ENCODE measurements at regions not wholly inside any gene's neighbourhood (a gene's known extent, or its start where the extent isn't known, plus 50 kb on each side); places are given as distances from the start of the nearest gene placed in this dataset.

GRCh38 chr2:120520454-120520853, 174.5 kb downstream of the INHBB start:
- intact Hi-C loops (cut with micrococcal nuclease) = loop anchor here (5.0 kb wide), 1 partner anchor 178 kb away; no protein-coding TSS in a partner anchor
- Mint-ChIP-seq H3K4me1 (ENCODE audit: low read depth) (no peaks in the 10 kb centered on the region), H3K36me3 (ENCODE audit: low read depth) (no peaks in the 10 kb centered on the region), H3K4me3 (no peak overlapping the region), H3K27ac (no peak overlapping the region), H3K9me3 (no peaks in the 10 kb centered on the region), H3K27me3 (ENCODE audit: insufficient read depth) (peaks cover 16% of the 10 kb centered on the region)
- no peak for DNase-seq (ENCODE audit: low spot score)

GRCh38 chr2:120520929-120521912, 175.3 kb downstream of the INHBB start:
- H3K4me1 Mint-ChIP-seq (ENCODE audit: low read depth) = no peaks in the 10 kb centered on the region
- H3K4me3 Mint-ChIP-seq = no peak overlapping the region
- no peak for DNase-seq (ENCODE audit: low spot score)

GRCh38 chr2:120522151-120522751, 176.3 kb downstream of the INHBB start:
- H3K36me3 Mint-ChIP-seq (ENCODE audit: low read depth) = no peaks in the 10 kb centered on the region
- no peaks in the 10 kb centered on the region for H3K9me3 Mint-ChIP-seq
- no peak overlapping the region for H3K4me3 Mint-ChIP-seq
- intact Hi-C loops (cut with micrococcal nuclease) = loop anchor here (5.0 kb wide), 1 partner anchor 180 kb away; no protein-coding TSS in a partner anchor
- H3K4me1 Mint-ChIP-seq (ENCODE audit: low read depth) = no peaks in the 10 kb centered on the region
- peaks cover 15% of the 10 kb centered on the region for H3K27me3 Mint-ChIP-seq (ENCODE audit: insufficient read depth)
- no peak for DNase-seq (ENCODE audit: low spot score)
- no peak overlapping the region for H3K27ac Mint-ChIP-seq

More at GRCh38 chr2:120520929-120521912, 175.3 kb downstream of the INHBB start:
- no peak overlapping the region for H3K27ac Mint-ChIP-seq
- H3K36me3 Mint-ChIP-seq (ENCODE audit: low read depth) = no peaks in the 10 kb centered on the region
- H3K27me3 Mint-ChIP-seq (ENCODE audit: insufficient read depth) = peaks cover 16% of the 10 kb centered on the region
- intact Hi-C loops (cut with micrococcal nuclease) = loop anchor here (5.0 kb wide), 1 partner anchor 179 kb away; no protein-coding TSS in a partner anchor
- no peaks in the 10 kb centered on the region for H3K9me3 Mint-ChIP-seq

- Mint-ChIP-seq H3K27me3 (ENCODE audit: insufficient read depth) (peaks cover 13% of the 10 kb centered on the region), H3K4me3 (no peak overlapping the region), H3K27ac (no peak overlapping the region), H3K4me1 (ENCODE audit: low read depth) (no peaks in the 10 kb centered on the region), H3K36me3 (ENCODE audit: low read depth) (no peaks in the 10 kb centered on the region), H3K9me3 (no peaks in the 10 kb centered on the region)
- DNase-seq (ENCODE audit: low spot score) = no peak
- intact Hi-C loops (cut with micrococcal nuclease) = loop anchor here (5.0 kb wide), 1 partner anchor 181 kb away; no protein-coding TSS in a partner anchor
Observed at GRCh38 chr2:120523766-120524165, 177.8 kb downstream of the INHBB start.

GRCh38 chr2:120524174-120524573, 178.2 kb downstream of the INHBB start:
- intact Hi-C loops (cut with micrococcal nuclease) = loop anchor here (5.0 kb wide), 1 partner anchor 182 kb away; no protein-coding TSS in a partner anchor
- no peaks in the 10 kb centered on the region for H3K4me1 Mint-ChIP-seq (ENCODE audit: low read depth)
- no peak overlapping the region for H3K27ac Mint-ChIP-seq
- H3K4me3 Mint-ChIP-seq = no peak overlapping the region
- H3K9me3 Mint-ChIP-seq = no peaks in the 10 kb centered on the region
- DNase-seq (ENCODE audit: low spot score) = no peak
- peaks cover 13% of the 10 kb centered on the region for H3K27me3 Mint-ChIP-seq (ENCODE audit: insufficient read depth)
- H3K36me3 Mint-ChIP-seq (ENCODE audit: low read depth) = no peaks in the 10 kb centered on the region

- intact Hi-C loops (cut with micrococcal nuclease) = no loop called here
- Mint-ChIP-seq H3K4me3 (no peak overlapping the region), H3K27me3 (ENCODE audit: insufficient read depth) (peaks cover 13% of the 10 kb centered on the region), H3K9me3 (no peaks in the 10 kb centered on the region), H3K36me3 (ENCODE audit: low read depth) (no peaks in the 10 kb centered on the region), H3K4me1 (ENCODE audit: low read depth) (no peaks in the 10 kb centered on the region), H3K27ac (no peak overlapping the region)
- no peak for DNase-seq (ENCODE audit: low spot score)
Observed at GRCh38 chr2:120525056-120526046, 179.4 kb downstream of the INHBB start.

- intact Hi-C loops (cut with micrococcal nuclease) = no loop called here
- H3K36me3 Mint-ChIP-seq (ENCODE audit: low read depth) = no peaks in the 10 kb centered on the region
Observed at GRCh38 chr2:120526047-120526562, 180.2 kb downstream of the INHBB start.

GRCh38 chr2:120526997-120527945, 181.3 kb downstream of the INHBB start:
- Mint-ChIP-seq H3K4me3 (no peak overlapping the region), H3K27ac (no peak overlapping the region), H3K27me3 (ENCODE audit: insufficient read depth) (peaks cover 8% of the 10 kb centered on the region), H3K9me3 (no peaks in the 10 kb centered on the region), H3K36me3 (ENCODE audit: low read depth) (no peaks in the 10 kb centered on the region), H3K4me1 (ENCODE audit: low read depth) (no peaks in the 10 kb centered on the region)
- no peak for DNase-seq (ENCODE audit: low spot score)
- intact Hi-C loops (cut with micrococcal nuclease) = no loop called here

More at GRCh38 chr2:120526047-120526562, 180.2 kb downstream of the INHBB start:
- H3K4me3 Mint-ChIP-seq = no peak overlapping the region
- DNase-seq (ENCODE audit: low spot score) = no peak
- no peaks in the 10 kb centered on the region for H3K9me3 Mint-ChIP-seq
- H3K27ac Mint-ChIP-seq = no peak overlapping the region
- H3K4me1 Mint-ChIP-seq (ENCODE audit: low read depth) = no peaks in the 10 kb centered on the region
- H3K27me3 Mint-ChIP-seq (ENCODE audit: insufficient read depth) = peaks cover 13% of the 10 kb centered on the region

- H3K27me3 Mint-ChIP-seq (ENCODE audit: insufficient read depth) = peaks cover 8% of the 10 kb centered on the region
- intact Hi-C loops (cut with micrococcal nuclease) = no loop called here
- H3K36me3 Mint-ChIP-seq (ENCODE audit: low read depth) = no peaks in the 10 kb centered on the region
- H3K4me3 Mint-ChIP-seq = no peak overlapping the region
- H3K27ac Mint-ChIP-seq = no peak overlapping the region
- no peaks in the 10 kb centered on the region for H3K4me1 Mint-ChIP-seq (ENCODE audit: low read depth)
- DNase-seq (ENCODE audit: low spot score) = no peak
- no peaks in the 10 kb centered on the region for H3K9me3 Mint-ChIP-seq
Observed at GRCh38 chr2:120528051-120528692, 182.2 kb downstream of the INHBB start.

GRCh38 chr2:120528693-120529076, 182.7 kb downstream of the INHBB start:
- H3K27ac Mint-ChIP-seq = no peak overlapping the region
- H3K27me3 Mint-ChIP-seq (ENCODE audit: insufficient read depth) = peaks cover 6% of the 10 kb centered on the region
- no peaks in the 10 kb centered on the region for H3K4me1 Mint-ChIP-seq (ENCODE audit: low read depth)
- no peak overlapping the region for H3K4me3 Mint-ChIP-seq
- DNase-seq (ENCODE audit: low spot score) = no peak
- intact Hi-C loops (cut with micrococcal nuclease) = no loop called here
- H3K36me3 Mint-ChIP-seq (ENCODE audit: low read depth) = no peaks in the 10 kb centered on the region
- no peaks in the 10 kb centered on the region for H3K9me3 Mint-ChIP-seq

- intact Hi-C loops (cut with micrococcal nuclease) = no loop called here
- peaks cover 4% of the 10 kb centered on the region for H3K27me3 Mint-ChIP-seq (ENCODE audit: insufficient read depth)
- H3K27ac Mint-ChIP-seq = no peak overlapping the region
- DNase-seq (ENCODE audit: low spot score) = no peak
- H3K36me3 Mint-ChIP-seq (ENCODE audit: low read depth) = no peaks in the 10 kb centered on the region
- H3K9me3 Mint-ChIP-seq = no peaks in the 10 kb centered on the region
- H3K4me3 Mint-ChIP-seq = no peak overlapping the region
- H3K4me1 Mint-ChIP-seq (ENCODE audit: low read depth) = no peaks in the 10 kb centered on the region
Observed at GRCh38 chr2:120530781-120531180, 184.8 kb downstream of the INHBB start.
